GM18507 (cell line): ENCODE measurements at regions not wholly inside any gene's neighbourhood (a gene's known extent, or its start where the extent isn't known, plus 50 kb on each side); places are given as distances from the start of the nearest gene placed in this dataset.
A peak's percentile ranks its signal among the peaks of the same experiment; 100 is the strongest.

ENCODE experiments used
- DNase-seq: peaks from one replicate; pipeline ENCODE4 v3.0.0; 2011; ENCODE audit warnings: low read depth; ENCODE audit not compliant: insufficient read length; ENCODE audit errors: extremely low spot score
- FAIRE-seq: peaks from 2 replicates; lab custom pipeline; 2011; peaks lifted over from hg19 to GRCh38; lab: Jason Lieb, UNC

DNA sequence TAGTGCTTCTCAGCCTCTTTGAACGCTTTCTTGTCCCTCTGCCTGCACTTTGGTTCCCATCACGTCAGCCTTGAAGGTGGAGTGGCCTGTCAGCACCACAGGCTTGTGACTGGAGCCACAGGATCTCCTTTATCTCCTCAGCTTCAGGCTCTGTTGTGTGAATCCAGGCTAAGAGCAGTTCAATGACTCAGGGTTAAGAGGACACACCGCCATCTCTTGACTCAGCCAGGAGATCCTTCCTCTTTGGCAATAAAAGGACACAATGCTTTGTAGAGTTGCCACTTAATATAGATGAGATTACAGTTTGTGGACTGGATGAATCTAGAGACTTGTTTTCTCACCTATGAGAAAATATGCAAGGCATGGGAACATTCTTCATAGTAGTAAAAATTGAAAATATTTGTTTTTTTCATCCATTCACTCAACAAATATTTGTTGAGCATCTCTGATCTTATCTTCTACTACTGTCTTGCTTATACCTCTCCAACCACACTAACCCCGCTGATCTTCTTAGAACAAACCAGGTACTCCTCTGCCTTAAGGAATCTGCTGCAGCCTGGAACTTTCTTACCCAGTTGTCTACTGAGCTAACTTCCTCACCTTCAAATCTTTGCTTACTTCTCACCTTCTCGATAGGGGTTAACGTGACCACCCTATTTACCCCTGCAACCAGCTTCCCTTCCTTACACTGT is 62.3 kb downstream of the UCHL1 start:
- FAIRE-seq, result no peak
- DNase-seq, result no peak

GRCh38 chr4:41319553-41319952 is 62.8 kb downstream of the UCHL1 start:
- FAIRE-seq (no peak), DNase-seq (no peak)

- FAIRE-seq, result no peak
- DNase-seq, result no peak
Observed at GRCh38 chr4:41320278-41320677, 63.5 kb downstream of the UCHL1 start.

GRCh38 chr4:41320786-41321185 is 64.1 kb downstream of the UCHL1 start:
- DNase-seq (no peak), FAIRE-seq (no peak)

DNA sequence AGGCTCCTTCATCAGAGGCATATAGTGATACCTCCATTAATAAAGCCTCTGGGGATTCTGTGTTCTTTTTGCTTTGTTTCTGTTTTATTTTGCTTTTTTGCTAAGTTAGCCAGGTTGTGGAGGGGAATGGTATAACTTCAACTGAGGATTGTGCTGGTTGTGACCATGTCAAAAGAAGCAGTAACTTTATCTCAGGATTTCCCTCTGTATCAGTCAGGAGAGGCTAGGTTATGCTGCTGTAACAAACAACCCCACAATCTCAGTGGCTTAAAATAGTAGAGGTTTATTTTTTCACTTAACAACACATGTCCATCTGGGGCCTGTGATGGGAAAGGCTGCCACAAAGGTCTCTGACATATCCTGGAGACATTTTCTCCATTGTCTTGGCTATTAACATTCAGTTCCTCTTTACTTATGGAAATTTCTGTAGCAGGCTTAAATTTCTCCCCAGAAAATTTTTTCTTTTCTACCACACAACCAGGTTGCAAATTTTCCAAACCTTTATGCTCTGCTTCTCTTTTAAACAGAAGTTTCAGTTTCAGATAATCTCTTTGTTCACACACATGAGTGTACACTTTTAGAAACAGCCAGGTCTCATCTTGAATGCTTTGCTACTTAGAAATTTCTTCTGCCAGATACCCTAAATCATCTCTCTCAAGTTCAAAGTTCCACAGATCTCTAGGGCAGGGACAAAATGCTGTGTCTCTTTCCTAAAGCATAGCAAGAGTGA is 64.7 kb downstream of the UCHL1 start:
- no peak for FAIRE-seq

DNA sequence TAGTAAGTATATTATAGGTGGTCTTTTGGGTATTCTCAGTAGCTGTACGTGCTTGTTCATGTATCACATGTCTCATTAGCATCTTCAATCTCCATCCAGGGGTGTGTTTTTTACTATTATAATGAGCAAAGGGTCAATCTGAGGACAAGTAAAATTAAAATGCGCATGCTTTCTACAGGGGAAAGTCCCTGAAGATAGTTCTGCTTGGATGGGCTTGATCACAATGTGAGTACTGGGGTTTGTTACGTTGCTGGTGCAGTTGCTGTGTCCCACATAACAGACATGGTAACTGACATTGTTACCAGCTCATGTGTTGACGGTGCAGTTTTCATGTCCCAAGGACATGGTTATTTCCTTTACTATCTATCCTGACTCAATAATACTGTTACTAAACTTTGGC is 65.9 kb downstream of the UCHL1 start:
- DNase-seq, result no peak
- peak; percentile 50 for FAIRE-seq

More for the DNA sequence above, 64.7 kb downstream of the UCHL1 start:
- DNase-seq, result no peak

DNA sequence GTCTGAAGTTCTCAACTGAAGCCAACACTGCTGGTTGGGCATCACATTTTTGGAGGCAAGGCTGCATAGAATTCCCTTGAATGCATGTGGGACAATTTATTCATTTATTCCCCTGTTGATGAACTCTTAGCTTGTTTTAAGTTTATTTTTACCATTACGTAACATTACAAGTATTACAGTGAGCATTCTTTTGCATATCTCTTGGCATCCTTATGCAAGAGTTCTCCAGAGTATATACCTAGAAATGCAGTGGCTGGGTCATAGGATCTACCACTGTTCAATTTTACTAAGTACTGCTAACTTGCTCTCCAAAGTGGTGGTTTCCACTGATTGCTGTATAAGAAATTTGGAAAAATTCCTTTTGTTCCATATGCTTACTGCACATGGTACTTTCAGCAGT is 66.5 kb downstream of the UCHL1 start:
- DNase-seq, result no peak
- FAIRE-seq, result no peak

DNA sequence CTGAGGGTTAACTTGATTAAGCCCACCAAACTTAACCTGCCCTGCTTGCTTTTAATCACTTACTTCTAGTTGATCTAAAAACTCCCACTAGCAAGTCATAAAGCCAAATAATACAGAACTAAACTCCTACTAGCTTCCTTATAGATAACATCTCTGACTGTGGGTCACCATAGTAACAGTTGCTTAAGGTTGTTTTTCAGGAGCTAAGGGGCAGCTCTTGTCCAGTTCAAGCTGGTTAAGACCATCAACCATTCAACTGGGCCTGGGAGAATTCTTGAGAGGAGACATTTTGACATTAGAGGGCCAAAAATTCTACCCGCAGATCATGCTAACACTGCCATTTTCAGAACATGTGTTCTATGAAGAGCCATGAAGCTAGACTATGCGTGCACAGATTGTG is 67.0 kb downstream of the UCHL1 start:
- no peak for FAIRE-seq
- DNase-seq, result no peak

DNA sequence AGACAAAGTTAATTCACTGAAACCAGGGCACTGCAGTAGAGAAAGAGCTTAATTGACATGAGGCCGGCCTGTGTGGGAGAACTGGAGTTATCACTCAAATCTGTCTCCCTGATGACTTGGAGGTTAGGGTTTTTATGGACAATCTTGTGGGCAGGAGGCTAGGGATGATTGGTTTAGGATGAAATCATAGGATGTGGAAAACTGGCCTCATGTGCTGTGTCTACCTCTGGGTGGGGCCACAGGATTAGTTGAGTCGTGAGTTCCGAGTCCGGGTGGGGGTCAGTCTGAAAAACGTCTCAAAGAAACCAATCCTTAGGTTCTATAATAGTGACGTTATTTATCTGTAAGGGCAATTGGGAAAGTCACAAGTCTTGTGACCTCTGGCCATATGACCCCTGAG is 68.1 kb downstream of the UCHL1 start:
- no peak for FAIRE-seq
- DNase-seq, result no peak

- FAIRE-seq (no peak), DNase-seq (no peak)
Observed at GRCh38 chr4:41325901-41326300, 69.2 kb downstream of the UCHL1 start.

GRCh38 chr4:41326776-41327175 is 70.0 kb downstream of the UCHL1 start:
- FAIRE-seq (no peak), DNase-seq (no peak)

- no peak for FAIRE-seq
Observed at GRCh38 chr4:41327770-41328169, 71.0 kb downstream of the UCHL1 start.

GRCh38 chr4:41329361-41329760 is 72.6 kb downstream of the UCHL1 start:
- FAIRE-seq (no peak), DNase-seq (no peak)

More at GRCh38 chr4:41327770-41328169, 71.0 kb downstream of the UCHL1 start:
- no peak for DNase-seq

- no peak for FAIRE-seq
- DNase-seq, result no peak
Observed at GRCh38 chr4:41331224-41331623, 74.5 kb downstream of the UCHL1 start.

- DNase-seq (no peak), FAIRE-seq (no peak)
Observed at GRCh38 chr4:41332510-41333054, 75.9 kb downstream of the UCHL1 start.

- FAIRE-seq (no peak), DNase-seq (no peak)
Observed at GRCh38 chr4:41334182-41334581, 77.5 kb downstream of the UCHL1 start.

DNA sequence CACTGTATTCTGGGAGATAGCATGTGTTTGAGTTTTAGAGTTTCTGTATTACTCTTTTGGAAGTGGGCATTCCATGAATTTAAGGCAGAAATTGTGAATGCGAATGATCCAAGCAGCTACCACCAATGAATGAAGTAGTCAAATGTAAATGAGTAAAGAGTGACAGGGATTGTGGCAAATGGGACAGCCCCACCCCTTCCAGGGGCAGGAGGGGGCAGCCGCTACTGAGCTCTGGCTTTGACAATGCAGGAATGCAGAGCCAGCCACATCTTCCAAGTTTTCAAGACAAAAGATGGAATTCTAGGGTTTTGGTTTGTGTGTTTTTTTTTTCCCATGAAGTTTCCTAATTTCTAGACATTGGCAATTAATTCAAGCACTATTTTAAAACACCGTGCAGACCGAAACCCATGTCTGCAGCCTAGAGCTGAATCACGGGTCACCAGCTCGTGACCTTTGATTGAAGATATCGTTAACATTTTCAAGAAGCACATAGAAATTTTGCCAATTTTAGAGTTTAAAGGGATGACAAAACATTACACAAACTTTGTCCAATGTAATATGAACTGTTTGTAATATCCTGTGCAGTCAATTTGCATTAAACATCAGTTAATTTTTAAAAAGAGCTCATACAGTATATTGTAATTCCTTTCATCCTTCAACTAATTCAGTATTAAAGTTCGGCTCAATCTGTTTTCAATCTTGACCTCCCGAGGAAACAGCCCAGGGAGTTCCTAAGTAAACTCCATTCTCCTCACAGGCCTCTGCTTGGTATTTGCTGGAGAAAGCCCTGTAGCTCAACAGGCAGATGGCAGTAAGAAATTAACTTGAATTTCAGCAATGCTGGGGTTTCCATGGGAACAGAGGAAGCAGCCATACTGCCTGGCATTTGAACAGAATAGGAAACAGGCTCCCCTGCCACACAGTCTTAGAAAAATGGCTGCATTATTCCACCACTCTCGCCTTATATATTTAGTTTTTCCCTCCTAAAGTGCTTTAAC is 83.4 kb downstream of the UCHL1 start:
- FAIRE-seq (no peak), DNase-seq (no peak)

GRCh38 chr4:41346306-41347061 is 89.8 kb downstream of the UCHL1 start:
- FAIRE-seq, result no peak
- no peak for DNase-seq

DNA sequence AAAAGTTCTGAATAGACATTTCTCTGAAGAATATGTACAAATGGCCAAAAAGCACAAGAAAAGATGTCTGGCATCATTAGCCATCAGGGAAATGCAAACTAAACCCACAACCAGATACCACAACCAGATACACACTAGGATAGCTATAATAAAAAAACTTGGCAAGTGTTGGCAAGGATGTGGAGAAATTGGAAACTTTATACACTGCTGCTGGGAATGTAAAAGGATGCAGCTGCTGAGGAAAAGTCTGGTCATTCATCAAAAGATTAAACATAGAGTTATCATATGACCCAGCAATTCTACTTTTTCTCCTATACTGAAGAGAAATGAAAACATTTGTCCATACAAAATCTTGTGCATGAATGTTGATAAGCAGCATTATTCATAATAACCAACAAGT is 92.3 kb downstream of the UCHL1 start:
- FAIRE-seq, result no peak
- no peak for DNase-seq
